GM23338 (cell line): ENCODE measurements at regions not wholly inside any gene's neighbourhood (a gene's known extent, or its start where the extent isn't known, plus 50 kb on each side); places are given as distances from the start of the nearest gene placed in this dataset.

Source experiments
- ATAC-seq: fragments of 200-7000 bp; cut with Tn5 transposase; 3 replicates; pipeline ENCODE4 v1.9.1; 2020
- DNase-seq: peaks from one replicate; pipeline ENCODE4 v3.0.0-alpha.2; 2015; ENCODE audit warnings: low spot score
- H2AFZ ChIP-seq: fragments of 200-600 bp; sonication (generic); 2 replicates; pipeline ENCODE4 v1.8.0; 2016; ENCODE audit warnings: antibody characterized with exemption, mild to moderate bottlenecking, moderate library complexity
- H3F3A ChIP-seq: fragments of 200-600 bp; sonication (generic); replicated peaks from 2 replicates; pipeline ENCODE4 v1.8.0; 2017; ENCODE audit warnings: antibody characterized with exemption, mixed run types, low read depth
- H3K27ac ChIP-seq: fragments of 200-600 bp; sonication (generic); 2 replicates; pipeline ENCODE4 v1.6.1; 2016; ENCODE audit warnings: low read depth
- H3K27me3 ChIP-seq: fragments of 200-600 bp; sonication (generic); 2 replicates; pipeline ENCODE4 v1.8.0; 2016; ENCODE audit warnings: mild to moderate bottlenecking, mixed run types, moderate library complexity; ENCODE audit not compliant: insufficient read depth
- H3K36me3 ChIP-seq: fragments of 200-600 bp; sonication (generic); 2 replicates; pipeline ENCODE4 v1.8.0; 2016; ENCODE audit warnings: mild to moderate bottlenecking; ENCODE audit not compliant: insufficient read depth
- H3K4me1 ChIP-seq: fragments of 200-600 bp; sonication (generic); 2 replicates; pipeline ENCODE4 v1.8.0; 2016; ENCODE audit warnings: mild to moderate bottlenecking, moderate library complexity; ENCODE audit not compliant: insufficient read depth
- H3K4me2 ChIP-seq: fragments of 200-600 bp; sonication (generic); 2 replicates; pipeline ENCODE4 v1.7.1; 2017; ENCODE audit warnings: mixed run types
- H3K4me3 ChIP-seq: fragments of 200-600 bp; sonication (generic); 2 replicates; pipeline ENCODE4 v1.6.1; 2016; ENCODE audit warnings: mixed run types
- H3K79me2 ChIP-seq: fragments of 200-600 bp; sonication (generic); replicated peaks from 2 replicates; pipeline ENCODE4 v1.8.0; 2017; ENCODE audit warnings: mild to moderate bottlenecking; ENCODE audit not compliant: insufficient read depth
- H3K9me2 ChIP-seq: fragments of 200-600 bp; sonication (generic); 2 replicates; pipeline ENCODE4 v1.8.0; 2017; ENCODE audit not compliant: insufficient read depth
- H4K20me1 ChIP-seq: fragments of 200-600 bp; sonication (generic); replicated peaks from 2 replicates; pipeline ENCODE4 v1.8.0; 2017; ENCODE audit warnings: mild to moderate bottlenecking; ENCODE audit not compliant: insufficient read depth
- H3K27ac Mint-ChIP-seq: 2 replicates; pipeline ENCODE4 v1.8.0; 2020; ENCODE audit warnings: inconsistent platforms, mild to moderate bottlenecking, moderate library complexity, mixed read lengths
- H3K27me3 Mint-ChIP-seq: 3 replicates; pipeline ENCODE4 v1.8.0; 2022; ENCODE audit warnings: low read depth, mild to moderate bottlenecking, moderate library complexity, mixed read lengths, inconsistent platforms; ENCODE audit not compliant: insufficient read depth, poor library complexity
- H3K36me3 Mint-ChIP-seq: 3 replicates; pipeline ENCODE4 v1.8.0; 2021; ENCODE audit warnings: low read depth, mild to moderate bottlenecking, inconsistent platforms, moderate library complexity, mixed read lengths
- H3K4me1 Mint-ChIP-seq: 3 replicates; pipeline ENCODE4 v1.8.0; 2020; ENCODE audit warnings: mild to moderate bottlenecking, inconsistent platforms, mixed read lengths
- H3K4me3 Mint-ChIP-seq: 3 replicates; pipeline ENCODE4 v1.8.0; 2021; ENCODE audit warnings: moderate library complexity, mild to moderate bottlenecking, inconsistent platforms, mixed read lengths
- H3K9me3 Mint-ChIP-seq: 3 replicates; pipeline ENCODE4 v1.8.0; 2020; ENCODE audit warnings: moderate library complexity, mild to moderate bottlenecking, inconsistent platforms, mixed read lengths
- CREB1 ChIP-seq: fragments of 250-450 bp; sonication (Bioruptor Pico); IDR thresholded peaks from 2 replicates; pipeline ENCODE4 v1.5.0; 2020; ENCODE audit warnings: low read depth, mild to moderate bottlenecking, moderate library complexity
- EZH2 ChIP-seq: fragments of 200-600 bp; sonication (generic); IDR thresholded peaks from one replicate; pipeline ENCODE4 v1.8.0; 2017; ENCODE audit warnings: antibody characterized with exemption, mild to moderate bottlenecking, low read depth; ENCODE audit not compliant: unreplicated experiment
- EZH2phosphoT487 ChIP-seq: fragments of 200-600 bp; sonication (generic); IDR thresholded peaks from one replicate; pipeline ENCODE4 v1.8.1; 2018; ENCODE audit warnings: antibody characterized with exemption; ENCODE audit not compliant: unreplicated experiment
- JUNB ChIP-seq: IDR thresholded peaks from one replicate; pipeline ENCODE4 v1.6.1; 2016; ENCODE audit warnings: antibody characterized with exemption; ENCODE audit not compliant: unreplicated experiment
- NANOG ChIP-seq: IDR thresholded peaks from 2 replicates; pipeline ENCODE4 v1.6.1; 2016; ENCODE audit warnings: antibody characterized with exemption, borderline replicate concordance
- POLR2AphosphoS5 ChIP-seq: IDR thresholded peaks from 2 replicates; pipeline ENCODE4 v1.6.1; 2016; ENCODE audit warnings: antibody characterized with exemption, low read depth
- REST ChIP-seq: IDR thresholded peaks from one replicate; pipeline ENCODE4 v1.6.1; 2018; ENCODE audit warnings: antibody characterized with exemption; ENCODE audit not compliant: unreplicated experiment
- STAT1 ChIP-seq: IDR thresholded peaks from one replicate; pipeline ENCODE4 v1.6.1; 2016; ENCODE audit warnings: antibody characterized with exemption; ENCODE audit not compliant: unreplicated experiment
- ZNF114 ChIP-seq: fragments of 250-450 bp; sonication (Bioruptor Pico); IDR thresholded peaks from 2 replicates; pipeline ENCODE4 v1.5.0; 2020; ENCODE audit warnings: mild to moderate bottlenecking, moderate library complexity
- ZNF331 ChIP-seq: fragments of 250-450 bp; sonication (Bioruptor Pico); IDR thresholded peaks from 2 replicates; pipeline ENCODE4 v1.5.0; 2020; ENCODE audit warnings: low read depth, mild to moderate bottlenecking, moderate library complexity
- TF ChIP-seq, protein P1 (sequence below): IDR thresholded peaks from 2 replicates; pipeline ENCODE4 v1.6.1; 2016; ENCODE audit warnings: antibody characterized with exemption
- TF ChIP-seq, protein P2 (sequence below): fragments of 250-450 bp; sonication (Bioruptor Pico); IDR thresholded peaks from 2 replicates; pipeline ENCODE4 v1.5.0; 2020; ENCODE audit warnings: mild to moderate bottlenecking, moderate library complexity

- TF ChIP-seq REST (no peak), JUNB (no peak), EZH2phosphoT487 (no peak), STAT1 (no peak), EZH2 (no peak), CREB1 (no peak), NANOG (no peak), ZNF331 (CRISPR knock-in tag) (no peak)
- TF ChIP-seq, protein P1, sequence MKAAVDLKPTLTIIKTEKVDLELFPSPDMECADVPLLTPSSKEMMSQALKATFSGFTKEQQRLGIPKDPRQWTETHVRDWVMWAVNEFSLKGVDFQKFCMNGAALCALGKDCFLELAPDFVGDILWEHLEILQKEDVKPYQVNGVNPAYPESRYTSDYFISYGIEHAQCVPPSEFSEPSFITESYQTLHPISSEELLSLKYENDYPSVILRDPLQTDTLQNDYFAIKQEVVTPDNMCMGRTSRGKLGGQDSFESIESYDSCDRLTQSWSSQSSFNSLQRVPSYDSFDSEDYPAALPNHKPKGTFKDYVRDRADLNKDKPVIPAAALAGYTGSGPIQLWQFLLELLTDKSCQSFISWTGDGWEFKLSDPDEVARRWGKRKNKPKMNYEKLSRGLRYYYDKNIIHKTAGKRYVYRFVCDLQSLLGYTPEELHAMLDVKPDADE: no peak
Observed at GRCh38 chrX:44093431-44093830, 120.2 kb upstream of the NDP start (continued).

GRCh38 chrX:44092778-44093177, 119.6 kb upstream of the NDP start:
- no peaks in the 10 kb centered on the region for H3K9me2 ChIP-seq
- H3K27me3 ChIP-seq: no peaks in the 10 kb centered on the region
- H3K4me2 ChIP-seq: no peak overlapping the region
- H3K27ac ChIP-seq: no peak overlapping the region
- H3K36me3 Mint-ChIP-seq: no peaks in the 10 kb centered on the region
- DNase-seq (no peak), ATAC-seq (no peak)
- no peak overlapping the region for H3K27ac Mint-ChIP-seq
- H3K9me3 Mint-ChIP-seq: no peaks in the 10 kb centered on the region
- H3K36me3 ChIP-seq: no peaks in the 10 kb centered on the region
- H3F3A ChIP-seq: no peaks in the 10 kb centered on the region
- H3K4me3 Mint-ChIP-seq: no peak overlapping the region
- no peak overlapping the region for H2AFZ ChIP-seq
- H3K4me1 ChIP-seq: no peaks in the 10 kb centered on the region
- H4K20me1 ChIP-seq: no peaks in the 10 kb centered on the region
- no peak overlapping the region for H3K4me3 ChIP-seq
- H3K27me3 Mint-ChIP-seq: peaks cover 1% of the 10 kb centered on the region
- H3K79me2 ChIP-seq: no peaks in the 10 kb centered on the region
- H3K4me1 Mint-ChIP-seq: no peaks in the 10 kb centered on the region
- TF ChIP-seq ZNF114 (no peak), ZNF331 (CRISPR knock-in tag) (no peak), CREB1 (no peak), JUNB (no peak), POLR2AphosphoS5 (no peak), EZH2 (no peak), REST (no peak), EZH2phosphoT487 (no peak)
- TF ChIP-seq, protein P2, sequence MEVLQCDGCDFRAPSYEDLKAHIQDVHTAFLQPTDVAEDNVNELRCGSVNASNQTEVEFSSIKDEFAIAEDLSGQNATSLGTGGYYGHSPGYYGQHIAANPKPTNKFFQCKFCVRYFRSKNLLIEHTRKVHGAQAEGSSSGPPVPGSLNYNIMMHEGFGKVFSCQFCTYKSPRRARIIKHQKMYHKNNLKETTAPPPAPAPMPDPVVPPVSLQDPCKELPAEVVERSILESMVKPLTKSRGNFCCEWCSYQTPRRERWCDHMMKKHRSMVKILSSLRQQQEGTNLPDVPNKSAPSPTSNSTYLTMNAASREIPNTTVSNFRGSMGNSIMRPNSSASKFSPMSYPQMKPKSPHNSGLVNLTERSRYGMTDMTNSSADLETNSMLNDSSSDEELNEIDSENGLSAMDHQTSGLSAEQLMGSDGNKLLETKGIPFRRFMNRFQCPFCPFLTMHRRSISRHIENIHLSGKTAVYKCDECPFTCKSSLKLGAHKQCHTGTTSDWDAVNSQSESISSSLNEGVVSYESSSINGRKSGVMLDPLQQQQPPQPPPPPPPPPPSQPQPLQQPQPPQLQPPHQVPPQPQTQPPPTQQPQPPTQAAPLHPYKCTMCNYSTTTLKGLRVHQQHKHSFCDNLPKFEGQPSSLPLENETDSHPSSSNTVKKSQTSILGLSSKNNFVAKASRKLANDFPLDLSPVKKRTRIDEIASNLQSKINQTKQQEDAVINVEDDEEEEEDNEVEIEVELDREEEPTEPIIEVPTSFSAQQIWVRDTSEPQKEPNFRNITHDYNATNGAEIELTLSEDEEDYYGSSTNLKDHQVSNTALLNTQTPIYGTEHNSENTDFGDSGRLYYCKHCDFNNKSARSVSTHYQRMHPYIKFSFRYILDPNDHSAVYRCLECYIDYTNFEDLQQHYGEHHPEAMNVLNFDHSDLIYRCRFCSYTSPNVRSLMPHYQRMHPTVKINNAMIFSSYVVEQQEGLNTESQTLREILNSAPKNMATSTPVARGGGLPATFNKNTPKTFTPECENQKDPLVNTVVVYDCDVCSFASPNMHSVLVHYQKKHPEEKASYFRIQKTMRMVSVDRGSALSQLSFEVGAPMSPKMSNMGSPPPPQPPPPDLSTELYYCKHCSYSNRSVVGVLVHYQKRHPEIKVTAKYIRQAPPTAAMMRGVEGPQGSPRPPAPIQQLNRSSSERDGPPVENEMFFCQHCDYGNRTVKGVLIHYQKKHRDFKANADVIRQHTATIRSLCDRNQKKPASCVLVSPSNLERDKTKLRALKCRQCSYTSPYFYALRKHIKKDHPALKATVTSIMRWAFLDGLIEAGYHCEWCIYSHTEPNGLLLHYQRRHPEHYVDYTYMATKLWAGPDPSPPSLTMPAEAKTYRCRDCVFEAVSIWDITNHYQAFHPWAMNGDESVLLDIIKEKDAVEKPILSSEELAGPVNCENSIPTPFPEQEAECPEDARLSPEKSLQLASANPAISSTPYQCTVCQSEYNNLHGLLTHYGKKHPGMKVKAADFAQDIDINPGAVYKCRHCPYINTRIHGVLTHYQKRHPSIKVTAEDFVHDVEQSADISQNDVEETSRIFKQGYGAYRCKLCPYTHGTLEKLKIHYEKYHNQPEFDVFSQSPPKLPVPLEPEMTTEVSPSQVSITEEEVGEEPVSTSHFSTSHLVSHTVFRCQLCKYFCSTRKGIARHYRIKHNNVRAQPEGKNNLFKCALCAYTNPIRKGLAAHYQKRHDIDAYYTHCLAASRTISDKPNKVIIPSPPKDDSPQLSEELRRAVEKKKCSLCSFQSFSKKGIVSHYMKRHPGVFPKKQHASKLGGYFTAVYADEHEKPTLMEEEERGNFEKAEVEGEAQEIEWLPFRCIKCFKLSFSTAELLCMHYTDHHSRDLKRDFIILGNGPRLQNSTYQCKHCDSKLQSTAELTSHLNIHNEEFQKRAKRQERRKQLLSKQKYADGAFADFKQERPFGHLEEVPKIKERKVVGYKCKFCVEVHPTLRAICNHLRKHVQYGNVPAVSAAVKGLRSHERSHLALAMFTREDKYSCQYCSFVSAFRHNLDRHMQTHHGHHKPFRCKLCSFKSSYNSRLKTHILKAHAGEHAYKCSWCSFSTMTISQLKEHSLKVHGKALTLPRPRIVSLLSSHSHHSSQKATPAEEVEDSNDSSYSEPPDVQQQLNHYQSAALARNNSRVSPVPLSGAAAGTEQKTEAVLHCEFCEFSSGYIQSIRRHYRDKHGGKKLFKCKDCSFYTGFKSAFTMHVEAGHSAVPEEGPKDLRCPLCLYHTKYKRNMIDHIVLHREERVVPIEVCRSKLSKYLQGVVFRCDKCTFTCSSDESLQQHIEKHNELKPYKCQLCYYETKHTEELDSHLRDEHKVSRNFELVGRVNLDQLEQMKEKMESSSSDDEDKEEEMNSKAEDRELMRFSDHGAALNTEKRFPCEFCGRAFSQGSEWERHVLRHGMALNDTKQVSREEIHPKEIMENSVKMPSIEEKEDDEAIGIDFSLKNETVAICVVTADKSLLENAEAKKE: no peak
